CD14-positive monocyte (primary cell): ENCODE measurements at regions not wholly inside any gene's neighbourhood (a gene's known extent, or its start where the extent isn't known, plus 50 kb on each side); places are given as distances from the start of the nearest gene placed in this dataset.

Experiments used
- DNase-seq, 3 donors: peaks; one replicate each; pipeline ENCODE4 v3.0.0-alpha.2; 2011 to 2022
- H2AFZ ChIP-seq: 2 replicates; pipeline ENCODE4 v1.6.0; 2012; ENCODE audit warnings: mild to moderate bottlenecking, low read depth, low read length, inconsistent platforms; ENCODE audit not compliant: insufficient read depth, poor library complexity, severe bottlenecking
- H3K27ac ChIP-seq, 2 donors: 1 replicate in 1 of 2; 2 replicates in 1 of 2; pipeline ENCODE4 v1.5.1; 2012 to 2013; ENCODE audit warnings: low read length in 2 of 2, control low read depth in 1 of 2, inconsistent platforms in 1 of 2, low read depth in 1 of 2, mild to moderate bottlenecking in 1 of 2
- H3K27me3 ChIP-seq, 2 donors: one replicate each; pipeline versions ENCODE4 v1.6.0 to v1.6.1; 2011 to 2013; ENCODE audit warnings: low read length in 2 of 2; ENCODE audit not compliant: control insufficient read depth in 2 of 2, insufficient read depth in 2 of 2
- H3K36me3 ChIP-seq, 2 donors: replicated peaks in 1 of 2; 1 replicate in 1 of 2; 2 replicates in 1 of 2; pipeline versions ENCODE4 v1.5.1 to v1.6.1; 2012 to 2013; ENCODE audit warnings: low read length in 2 of 2, control low read depth in 1 of 2, inconsistent platforms in 1 of 2, mild to moderate bottlenecking in 1 of 2; ENCODE audit not compliant: insufficient read depth in 2 of 2, control insufficient read depth in 1 of 2
- H3K4me1 ChIP-seq, 2 donors: 1 replicate in 1 of 2; 2 replicates in 1 of 2; pipeline versions ENCODE4 v1.5.1 to v1.6.1; 2012 to 2013; ENCODE audit warnings: low read length in 2 of 2, control low read depth in 1 of 2, inconsistent platforms in 1 of 2, mild to moderate bottlenecking in 1 of 2, moderate library complexity in 1 of 2; ENCODE audit not compliant: insufficient read depth in 2 of 2, control insufficient read depth in 1 of 2
- H3K4me2 ChIP-seq: replicated peaks from 2 replicates; pipeline ENCODE3; 2012; ENCODE audit warnings: low read length, moderate library complexity, mild to moderate bottlenecking; ENCODE audit not compliant: poor library complexity, severe bottlenecking; ENCODE audit errors: extremely low read depth
- H3K4me3 ChIP-seq, 3 experiments: fragments of 200-600 bp in 1 of 3; sonication (generic) in 1 of 3; replicated peaks in 1 of 3; 1 replicate in 2 of 3; 2 replicates in 1 of 3; pipeline ENCODE4 v1.5.1; 2011 to 2013; ENCODE audit warnings: low read length in 3 of 3, mild to moderate bottlenecking in 3 of 3, control low read depth in 2 of 3, low read depth in 2 of 3, inconsistent platforms in 1 of 3, moderate library complexity in 1 of 3
- H3K79me2 ChIP-seq: 2 replicates; pipeline ENCODE4 v1.6.0; 2012; ENCODE audit warnings: mild to moderate bottlenecking, control low read depth, inconsistent platforms, low read length, moderate library complexity; ENCODE audit not compliant: insufficient read depth
- H3K9ac ChIP-seq: 2 replicates; pipeline ENCODE4 v1.6.0; 2017; ENCODE audit warnings: low read length, mild to moderate bottlenecking; ENCODE audit not compliant: insufficient read depth, poor library complexity, severe bottlenecking
- H3K9me3 ChIP-seq, 2 donors: replicated peaks in 1 of 2; 1 replicate in 1 of 2; 2 replicates in 1 of 2; pipeline versions ENCODE4 v1.5.1 to v1.6.1; 2012 to 2013; ENCODE audit warnings: low read length in 2 of 2, control low read depth in 1 of 2; ENCODE audit not compliant: control insufficient read depth in 1 of 2, insufficient read depth in 1 of 2
- H4K20me1 ChIP-seq: 2 replicates; pipeline ENCODE4 v1.6.0; 2012; ENCODE audit warnings: mild to moderate bottlenecking, low read length, control low read depth, moderate library complexity; ENCODE audit not compliant: insufficient read depth
- H3K27ac Mint-ChIP-seq, 7 donors: one replicate each; pipeline ENCODE4 v1.8.0; 2020; ENCODE audit warnings: mild to moderate bottlenecking in 7 of 7, mixed read lengths in 7 of 7, moderate library complexity in 6 of 7, inconsistent platforms in 2 of 7
- H3K27me3 Mint-ChIP-seq, 3 donors: one replicate each; pipeline ENCODE4 v1.8.0; 2021 to 2022; ENCODE audit warnings: low read depth in 3 of 3, mild to moderate bottlenecking in 3 of 3, mixed read lengths in 3 of 3, moderate library complexity in 3 of 3, inconsistent platforms in 1 of 3
- H3K36me3 Mint-ChIP-seq, 2 donors: one replicate each; pipeline ENCODE4 v1.8.0; 2020; ENCODE audit warnings: mixed read lengths in 2 of 2, inconsistent platforms in 1 of 2, mild to moderate bottlenecking in 1 of 2
- H3K4me1 Mint-ChIP-seq: one replicate; pipeline ENCODE4 v1.8.0; 2020; ENCODE audit warnings: mild to moderate bottlenecking, mixed read lengths
- H3K4me3 Mint-ChIP-seq, 2 donors: one replicate each; pipeline ENCODE4 v1.8.0; 2020; ENCODE audit warnings: mild to moderate bottlenecking in 2 of 2, mixed read lengths in 2 of 2, moderate library complexity in 1 of 2
- H3K9me3 Mint-ChIP-seq, 7 donors: one replicate each; pipeline ENCODE4 v1.8.0; 2020 to 2022; ENCODE audit warnings: mixed read lengths in 7 of 7, mild to moderate bottlenecking in 6 of 7, moderate library complexity in 6 of 7, inconsistent platforms in 2 of 7
- whole genome bisulfite sequencing: methylation state at CpG from one replicate; pipeline ENCODE4 v1.1.5; 2013; ENCODE audit warnings: missing lambda C conversion rate; ENCODE audit not compliant: insufficient coverage; 5-methylcytosine and 5-hydroxymethylcytosine counted together
- intact Hi-C, 2 donors: fragments of 100-400 bp; cut with micrococcal nuclease; formaldehyde crosslinking; loops; one replicate each; pipeline versions ENCODE4 v1.15.0 to v1.15.1; 2023
- TF ChIP-seq, protein P1 (sequence below): fragments of 200-600 bp; IDR thresholded peaks from one replicate; pipeline ENCODE4 v1.8.0; 2022; ENCODE audit warnings: antibody characterized with exemption, mild to moderate bottlenecking

GRCh38 chr15:46265664-46266347, 631.0 kb downstream of the SQOR start:
- H3K4me1 Mint-ChIP-seq, result no peaks in the 10 kb centered on the region
- WGBS, result 83% methylated on average over 2 of the region's 3 CpGs
- H3K27ac Mint-ChIP-seq, result no peak overlapping the region
- no peaks in the 10 kb centered on the region for H3K79me2 ChIP-seq
- H3K27me3 ChIP-seq, result no peaks in the 10 kb centered on the region
- no peak overlapping the region for H3K9ac ChIP-seq
- peaks cover 18 to 27% of the 10 kb centered on the region in 2 donors for H3K9me3 ChIP-seq
- H3K27ac ChIP-seq, result no peak overlapping the region
- H3K4me3 Mint-ChIP-seq, result no peak overlapping the region
- no peak overlapping the region for H3K4me2 ChIP-seq
- no peaks in the 10 kb centered on the region for H4K20me1 ChIP-seq
- no peak overlapping the region for H2AFZ ChIP-seq
- no peak overlapping the region for H3K4me3 ChIP-seq
- H3K4me1 ChIP-seq, result no peaks in the 10 kb centered on the region
- H3K36me3 ChIP-seq, result no peaks in the 10 kb centered on the region
- no peak for DNase-seq
- intact Hi-C loops, result no loop called here
- peaks cover 0 to 3% (median 0%) of the 10 kb centered on the region in 3 donors for H3K27me3 Mint-ChIP-seq
- H3K36me3 Mint-ChIP-seq, result no peaks in the 10 kb centered on the region
- TF ChIP-seq, protein P1, sequence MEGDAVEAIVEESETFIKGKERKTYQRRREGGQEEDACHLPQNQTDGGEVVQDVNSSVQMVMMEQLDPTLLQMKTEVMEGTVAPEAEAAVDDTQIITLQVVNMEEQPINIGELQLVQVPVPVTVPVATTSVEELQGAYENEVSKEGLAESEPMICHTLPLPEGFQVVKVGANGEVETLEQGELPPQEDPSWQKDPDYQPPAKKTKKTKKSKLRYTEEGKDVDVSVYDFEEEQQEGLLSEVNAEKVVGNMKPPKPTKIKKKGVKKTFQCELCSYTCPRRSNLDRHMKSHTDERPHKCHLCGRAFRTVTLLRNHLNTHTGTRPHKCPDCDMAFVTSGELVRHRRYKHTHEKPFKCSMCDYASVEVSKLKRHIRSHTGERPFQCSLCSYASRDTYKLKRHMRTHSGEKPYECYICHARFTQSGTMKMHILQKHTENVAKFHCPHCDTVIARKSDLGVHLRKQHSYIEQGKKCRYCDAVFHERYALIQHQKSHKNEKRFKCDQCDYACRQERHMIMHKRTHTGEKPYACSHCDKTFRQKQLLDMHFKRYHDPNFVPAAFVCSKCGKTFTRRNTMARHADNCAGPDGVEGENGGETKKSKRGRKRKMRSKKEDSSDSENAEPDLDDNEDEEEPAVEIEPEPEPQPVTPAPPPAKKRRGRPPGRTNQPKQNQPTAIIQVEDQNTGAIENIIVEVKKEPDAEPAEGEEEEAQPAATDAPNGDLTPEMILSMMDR, result no peak
- H3K9me3 Mint-ChIP-seq, result peaks cover 0 to 24% (median 11%) of the 10 kb centered on the region in 7 donors

DNA sequence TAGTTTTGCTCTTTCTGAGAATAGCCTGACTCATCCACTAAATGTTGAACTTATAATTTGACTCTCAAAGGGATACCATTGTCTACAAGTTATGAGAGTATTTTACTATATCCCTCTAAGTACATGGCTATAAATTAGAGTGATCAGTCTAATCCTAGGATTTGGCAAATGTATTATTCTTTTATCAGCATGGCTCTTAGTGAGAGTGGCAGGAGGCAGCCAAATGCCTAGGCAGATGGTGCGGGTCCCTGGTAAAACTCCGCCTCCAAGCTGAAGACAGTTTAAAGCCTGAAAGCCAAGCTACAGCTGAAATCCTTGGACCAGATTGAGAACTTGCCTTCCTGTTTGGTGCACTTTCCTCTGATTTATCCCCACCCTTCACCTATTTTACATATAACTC, 631.8 kb downstream of the SQOR start:
- Histone ChIP-seq H3K9ac (no peak overlapping the region), H3K36me3 (no peaks in the 10 kb centered on the region), H3K4me3 (no peak overlapping the region), H3K9me3 (peaks cover 10 to 18% of the 10 kb centered on the region in 2 donors), H3K27ac (no peak overlapping the region), H3K4me2 (no peak overlapping the region), H3K27me3 (no peaks in the 10 kb centered on the region), H2AFZ (no peak overlapping the region), H3K79me2 (no peaks in the 10 kb centered on the region), H3K4me1 (no peaks in the 10 kb centered on the region), H4K20me1 (no peaks in the 10 kb centered on the region)
- TF ChIP-seq, protein P1, result no peak
- Mint-ChIP-seq H3K36me3 (no peaks in the 10 kb centered on the region), H3K27ac (no peak overlapping the region), H3K4me1 (no peaks in the 10 kb centered on the region), H3K9me3 (peaks cover 0 to 20% (median 6%) of the 10 kb centered on the region in 7 donors), H3K4me3 (no peak overlapping the region), H3K27me3 (peaks cover 0 to 2% (median 0%) of the 10 kb centered on the region in 3 donors)
- intact Hi-C loops, result no loop called here
- WGBS, result 100% methylated on average over 1 of the region's 2 CpGs
- no peak for DNase-seq
